GM19238 (cell line): ENCODE measurements at regions not wholly inside any gene's neighbourhood (a gene's known extent, or its start where the extent isn't known, plus 50 kb on each side); places are given as distances from the start of the nearest gene placed in this dataset.
"Not testable (repeated sequence)": the region's sequence is repeated elsewhere in the genome, so short reads cannot be mapped to it uniquely, and the experiment has no call there.

Experiments used
- DNase-seq: peaks from one replicate; pipeline ENCODE4 v3.0.0; 2011; ENCODE audit warnings: low spot score; ENCODE audit not compliant: insufficient read length

DNA sequence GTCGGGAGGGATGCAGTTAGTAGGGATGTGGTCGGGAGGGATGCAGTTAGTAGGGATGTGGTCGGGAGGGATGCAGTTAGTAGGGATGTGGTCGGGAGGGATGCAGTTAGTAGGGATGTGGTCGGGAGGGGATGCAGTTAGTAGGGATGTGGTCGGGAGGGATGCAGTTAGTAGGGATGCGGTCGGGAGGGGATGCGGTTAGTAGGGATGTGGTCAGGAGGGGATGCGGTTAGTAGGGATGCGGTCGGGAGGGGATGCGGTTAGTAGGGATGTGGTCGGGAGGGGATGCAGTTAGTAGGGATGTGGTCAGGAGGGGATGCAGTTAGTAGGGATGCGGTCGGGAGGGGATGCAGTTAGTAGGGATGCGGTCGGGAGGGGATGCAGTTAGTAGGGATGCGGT lies 96.2 kb downstream of the BDH1 start:
- not testable (repeated sequence) for DNase-seq

DNA sequence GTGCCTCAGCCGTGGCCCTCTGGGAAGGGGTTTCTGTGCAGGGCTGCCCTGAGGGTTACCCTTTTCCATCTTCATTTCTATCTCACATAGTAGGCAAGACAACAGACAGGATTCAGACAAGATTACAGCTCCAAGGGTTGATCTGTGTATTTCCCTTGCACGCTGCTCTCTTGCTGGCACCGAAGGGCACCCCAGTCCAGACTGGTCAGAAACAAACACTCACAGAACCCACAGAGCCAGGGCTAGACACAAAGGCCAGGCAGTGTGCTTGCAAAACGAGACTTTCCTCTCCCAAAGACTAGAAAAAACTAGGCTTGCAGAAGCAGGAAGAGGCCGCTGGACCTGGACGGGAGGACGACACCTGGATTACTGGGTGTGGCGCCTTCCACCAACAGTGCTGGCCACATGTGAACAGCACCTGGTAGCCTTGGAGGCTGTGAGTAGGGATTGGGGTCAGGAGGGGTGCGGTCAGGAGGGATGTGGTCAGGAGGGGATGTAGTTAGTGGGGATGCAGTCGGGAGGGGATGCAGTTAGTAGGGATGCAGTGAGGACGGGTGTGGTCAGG lies 96.8 kb downstream of the BDH1 start:
- no peak for DNase-seq

DNA sequence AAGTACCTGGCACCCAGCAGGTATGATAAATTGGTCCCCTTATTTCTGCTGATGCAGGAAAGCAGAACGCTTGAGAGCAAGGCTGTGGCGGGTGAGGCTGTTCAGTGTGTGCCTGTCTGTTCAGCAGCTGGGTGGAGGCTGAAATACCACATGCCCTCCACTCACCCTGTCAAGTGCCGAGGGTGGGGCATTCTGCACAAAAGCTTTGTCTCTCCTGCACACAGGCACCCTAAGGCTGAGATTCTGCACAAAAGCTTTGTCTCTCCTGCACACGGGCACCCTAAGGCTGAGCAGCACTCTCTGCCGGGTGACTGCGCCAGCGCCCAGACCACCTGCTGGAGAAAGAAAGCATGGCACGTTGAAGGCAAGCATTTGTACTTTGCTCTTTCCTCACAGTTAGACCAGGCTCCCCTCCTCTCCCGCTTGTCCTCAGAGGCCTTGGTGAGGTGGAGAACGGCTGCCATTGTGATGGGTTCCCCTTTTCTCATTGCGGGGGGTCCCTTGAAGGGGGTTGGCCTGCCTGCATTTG lies 97.5 kb downstream of the BDH1 start:
- no peak for DNase-seq

DNA sequence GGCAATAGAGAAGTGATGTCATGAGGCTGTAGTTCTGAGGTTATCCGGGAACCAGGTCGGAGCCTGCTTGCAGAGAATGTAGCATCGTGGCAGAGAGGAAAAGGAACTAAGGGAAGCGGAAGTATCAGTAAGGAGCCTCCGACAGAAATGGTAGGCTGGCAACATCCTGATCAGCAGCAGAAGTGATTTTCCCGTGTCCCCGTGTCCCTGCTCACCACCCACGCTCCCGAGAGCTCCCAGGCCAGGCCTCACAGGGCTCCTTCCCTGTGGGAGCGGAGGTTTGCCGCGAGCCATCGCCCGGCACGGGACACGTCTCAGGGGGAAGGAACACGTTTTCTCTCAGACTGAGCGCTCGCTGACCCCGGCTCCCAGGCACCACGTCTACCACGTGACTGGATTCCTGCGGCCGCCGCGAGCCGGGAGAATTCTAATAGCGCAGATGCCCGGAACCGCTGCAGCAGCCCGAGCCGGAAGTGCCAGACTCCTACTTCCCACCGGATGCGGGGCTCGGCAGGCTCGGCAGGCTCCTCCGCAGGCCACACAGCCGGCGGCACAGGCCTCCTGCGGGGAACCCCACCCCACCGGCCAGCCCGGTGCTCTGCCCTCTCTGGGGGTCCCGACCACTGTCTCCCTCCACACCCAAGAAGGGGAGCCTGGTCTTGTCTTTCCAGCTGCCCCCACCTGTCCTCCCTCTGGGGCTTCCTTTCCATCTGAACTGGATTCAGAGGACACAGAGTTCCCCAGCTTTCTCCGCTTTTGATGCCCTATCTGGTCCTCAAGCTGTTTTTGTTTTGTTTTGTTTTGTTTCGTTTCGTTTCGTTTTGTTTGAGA lies 99.3 kb downstream of the BDH1 start:
- peak; percentile 79 for DNase-seq

DNA sequence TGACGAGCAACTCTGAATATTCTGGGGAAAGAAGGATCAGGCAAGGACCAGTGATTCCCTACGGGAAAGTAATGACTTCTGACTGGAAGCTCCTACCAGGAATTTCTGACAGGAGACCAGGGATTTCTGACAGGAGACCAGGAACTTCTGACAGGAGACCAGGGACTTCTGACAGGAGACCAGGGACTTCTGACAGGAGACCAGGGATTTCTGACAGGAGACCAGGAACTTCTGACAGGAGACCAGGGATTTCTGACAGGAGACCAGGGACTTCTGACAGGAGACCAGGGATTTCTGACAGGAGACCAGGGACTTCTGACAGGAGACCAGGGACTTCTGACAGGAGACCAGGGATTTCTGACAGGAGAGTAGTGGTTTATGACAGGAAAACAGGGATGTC lies 100.9 kb downstream of the BDH1 start:
- DNase-seq = not testable (repeated sequence)

DNA sequence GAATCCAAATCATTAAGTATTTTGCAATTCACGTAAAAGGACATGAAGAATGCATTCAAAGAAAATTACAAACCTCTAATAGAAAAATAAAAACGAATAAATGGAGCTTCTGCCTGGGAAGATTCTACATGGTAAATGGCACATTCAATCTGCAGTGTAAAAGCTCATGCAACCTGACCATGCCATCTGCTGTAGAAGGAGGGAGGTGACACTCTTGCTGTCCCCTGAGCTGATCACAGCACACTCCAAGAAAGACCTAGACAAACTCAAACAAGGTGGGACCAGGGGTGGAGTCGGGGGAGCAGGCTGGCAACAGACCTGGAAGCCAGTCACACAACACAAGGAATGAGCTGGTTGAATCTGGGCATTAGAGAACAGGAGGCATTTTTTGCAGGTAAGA lies 101.8 kb downstream of the BDH1 start:
- DNase-seq = no peak

DNA sequence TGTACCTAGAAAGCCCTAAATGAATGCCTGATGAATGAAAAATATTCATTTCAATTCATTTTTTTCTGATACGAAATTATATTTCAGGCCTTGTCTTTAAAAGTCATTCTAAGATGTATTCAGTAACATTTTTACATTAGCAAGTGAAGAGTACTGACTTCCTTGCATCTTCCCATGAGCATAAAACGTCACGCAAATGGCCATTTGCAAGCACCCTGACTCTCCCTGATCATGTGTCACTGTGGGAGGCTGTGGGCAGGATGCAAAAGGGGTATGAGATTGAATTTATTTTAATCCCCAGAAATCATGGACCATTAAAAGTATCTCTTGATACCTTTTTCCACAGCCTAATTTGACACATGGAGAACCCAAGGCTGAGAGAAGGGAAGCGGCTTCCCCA lies 105.0 kb downstream of the BDH1 start:
- DNase-seq = no peak

DNA sequence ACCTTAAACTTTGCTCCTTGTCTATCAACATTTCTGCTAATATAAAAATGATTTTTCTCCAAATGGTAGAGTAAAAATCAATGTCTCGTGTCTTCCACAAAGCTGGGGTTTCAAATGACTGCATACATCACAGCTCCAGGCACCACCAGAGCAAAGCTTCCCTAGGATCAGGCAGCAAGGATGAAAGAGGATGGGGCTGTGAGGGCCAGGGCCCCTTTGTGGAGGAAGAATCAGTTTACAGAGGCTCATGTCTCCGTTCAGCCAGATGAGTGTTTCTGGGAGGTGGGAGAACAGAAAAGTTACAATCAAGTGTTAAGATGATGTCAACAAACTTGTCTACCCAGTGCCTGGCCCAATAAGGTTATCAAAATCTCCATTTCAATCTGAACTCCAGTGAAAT lies 105.5 kb downstream of the BDH1 start:
- DNase-seq = no peak

DNA sequence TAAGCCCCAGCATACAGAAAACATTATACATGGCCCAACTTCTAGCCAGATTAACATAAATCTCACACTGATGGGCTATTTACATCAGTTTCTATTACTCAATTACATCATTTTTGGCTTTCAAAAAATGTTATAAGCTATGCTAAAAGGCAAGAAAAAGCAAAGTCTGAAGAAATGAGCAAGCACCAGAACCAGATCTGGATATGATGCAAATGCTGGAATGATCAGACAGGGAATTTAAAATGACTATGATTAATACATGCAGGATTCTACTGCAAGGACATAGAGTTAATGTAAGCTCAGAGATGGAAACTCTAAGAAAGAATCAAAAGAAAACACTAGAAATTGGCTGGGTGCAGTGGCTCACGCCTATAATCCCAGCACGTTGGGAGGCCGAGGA lies 106.6 kb downstream of the BDH1 start:
- not testable (repeated sequence) for DNase-seq

DNA sequence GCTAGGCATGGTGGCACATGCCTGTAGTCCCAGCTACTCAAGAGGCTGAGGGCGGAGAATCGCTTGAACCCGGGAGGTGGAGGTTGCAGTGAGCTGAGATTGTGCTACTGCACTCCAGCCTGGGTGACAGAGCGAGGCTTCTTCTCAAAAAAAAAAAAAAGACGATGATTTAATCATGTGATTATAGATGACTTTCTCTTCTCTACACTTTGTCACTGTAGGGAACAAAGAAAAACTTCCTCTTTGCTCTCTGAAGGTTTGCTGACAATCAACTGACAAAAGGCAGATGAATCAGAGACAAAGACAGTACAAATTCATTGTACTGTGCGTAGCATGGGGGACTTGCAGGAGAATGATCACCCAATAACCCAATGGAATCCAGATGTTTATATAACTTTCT lies 108.0 kb downstream of the BDH1 start:
- DNase-seq = not testable (repeated sequence)

DNA sequence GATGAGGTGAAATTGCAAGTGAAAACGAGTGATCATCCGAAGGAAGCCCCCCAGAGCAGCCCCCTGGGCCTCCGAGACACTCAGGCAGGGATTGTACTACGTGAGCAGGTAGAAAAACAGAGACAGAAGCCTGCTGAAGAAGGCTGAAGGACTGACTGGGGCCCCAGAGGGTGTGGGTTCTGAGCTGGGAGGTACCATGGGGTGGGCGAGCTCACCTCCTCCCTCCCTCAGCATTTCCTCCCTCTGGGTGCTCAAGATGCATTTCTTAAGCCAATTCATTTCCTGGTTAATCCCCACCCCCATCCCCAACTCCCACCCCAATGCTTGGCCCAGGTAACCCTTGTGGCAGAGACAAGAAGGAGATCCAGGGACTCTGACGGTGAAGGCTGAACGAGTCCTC lies 108.7 kb downstream of the BDH1 start:
- no peak for DNase-seq

DNA sequence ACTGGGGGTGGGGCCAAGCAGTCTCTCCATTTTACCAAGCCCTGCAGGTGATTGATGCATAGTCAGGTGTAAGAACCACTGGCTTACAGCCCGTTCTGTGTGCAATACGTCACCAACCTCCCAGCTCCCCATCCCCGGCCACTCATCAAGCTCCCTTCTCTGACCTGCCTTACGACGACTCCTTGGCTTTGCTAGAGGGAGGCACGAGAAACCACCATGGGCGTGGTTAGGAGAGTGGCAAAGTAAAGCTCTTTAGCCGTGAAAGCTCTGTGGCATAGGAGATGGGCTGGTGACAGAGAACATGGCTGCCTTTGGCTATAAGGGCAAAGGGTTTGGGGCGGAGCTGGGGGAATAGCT lies 109.1 kb downstream of the BDH1 start:
- no peak for DNase-seq

DNA sequence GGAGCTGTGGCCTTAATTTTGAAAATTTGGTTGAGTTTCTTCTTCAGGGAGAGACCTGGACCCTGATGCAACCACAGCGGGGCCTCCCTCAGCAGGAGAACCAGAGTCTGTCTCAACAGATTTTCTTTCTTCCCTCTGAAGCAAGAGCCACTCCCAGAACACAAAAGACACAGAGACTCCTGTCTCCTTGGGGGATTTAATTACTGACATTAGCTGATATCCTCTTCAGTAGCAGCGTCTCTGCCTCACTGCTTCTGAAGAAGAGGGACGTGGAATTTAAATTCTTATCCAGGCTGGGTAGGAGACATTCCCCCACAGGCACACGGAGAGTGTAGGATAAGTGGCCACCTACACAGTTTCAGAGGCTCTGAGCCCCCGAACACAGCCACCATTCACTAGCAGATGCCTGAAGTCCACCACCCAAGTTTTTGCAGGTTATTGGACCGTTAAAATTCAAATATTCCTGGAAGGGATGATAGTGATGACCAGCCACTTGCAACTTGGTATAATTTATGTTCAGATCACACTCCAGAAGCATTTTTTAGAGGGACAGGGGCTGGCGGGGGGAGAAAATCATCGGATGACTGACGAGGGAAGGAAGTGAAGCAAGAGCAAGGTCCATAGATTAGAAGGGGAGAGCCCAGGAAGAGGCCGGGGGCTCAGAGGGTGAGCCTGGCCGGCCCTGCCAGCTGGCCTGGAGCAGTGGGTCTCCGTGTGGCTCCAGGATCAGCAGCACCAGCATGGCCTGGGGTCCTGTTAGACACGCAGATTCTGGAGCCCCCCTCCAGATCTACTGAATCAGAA lies 109.7 kb downstream of the BDH1 start:
- no peak for DNase-seq

DNA sequence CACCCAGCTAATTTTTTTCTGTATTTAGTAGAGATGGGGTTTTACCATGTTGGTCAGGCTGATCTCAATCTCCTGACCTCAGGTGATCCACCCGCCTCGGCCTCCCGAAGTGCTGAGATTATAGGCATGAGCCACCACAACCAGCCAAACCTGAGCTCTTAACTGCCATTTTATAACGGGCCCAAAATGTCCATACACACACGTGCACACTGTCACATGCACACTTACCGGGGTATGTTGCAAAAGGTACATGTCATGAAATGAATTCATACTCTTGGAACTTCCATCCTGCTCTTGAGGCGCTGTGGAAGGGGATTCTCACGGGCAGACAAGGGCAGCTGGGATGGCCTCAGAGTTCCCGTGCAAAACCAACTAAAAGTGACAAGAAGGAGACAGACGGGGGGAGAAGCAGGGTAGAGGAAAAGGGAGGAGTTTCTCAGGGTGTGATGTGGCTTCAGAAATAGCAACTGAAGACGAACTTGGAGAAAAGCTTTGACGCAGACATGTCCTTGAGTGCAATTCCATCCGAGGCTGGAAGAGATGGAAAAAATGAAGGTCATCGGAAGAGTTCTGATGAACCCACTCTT lies 110.9 kb downstream of the BDH1 start:
- DNase-seq = no peak

DNA sequence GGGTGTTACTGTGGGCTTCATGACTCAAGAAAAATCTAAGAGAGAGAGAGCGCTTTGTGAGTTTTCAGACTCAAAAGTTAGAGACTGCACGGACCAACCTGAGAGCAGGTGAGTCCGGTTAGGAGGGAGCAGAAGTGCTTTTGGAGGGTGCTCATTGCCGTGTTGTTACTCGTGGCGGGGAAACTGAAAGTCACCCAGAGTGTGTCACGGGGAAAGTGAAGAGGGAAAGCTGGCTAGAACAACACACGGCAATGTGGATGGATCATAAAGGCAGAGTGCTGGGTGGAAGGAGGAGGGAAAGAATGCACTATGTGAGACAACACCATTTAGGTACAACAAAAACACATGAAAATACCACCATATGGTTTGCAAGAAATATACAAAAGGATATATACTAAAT lies 112.3 kb downstream of the BDH1 start:
- no peak for DNase-seq

DNA sequence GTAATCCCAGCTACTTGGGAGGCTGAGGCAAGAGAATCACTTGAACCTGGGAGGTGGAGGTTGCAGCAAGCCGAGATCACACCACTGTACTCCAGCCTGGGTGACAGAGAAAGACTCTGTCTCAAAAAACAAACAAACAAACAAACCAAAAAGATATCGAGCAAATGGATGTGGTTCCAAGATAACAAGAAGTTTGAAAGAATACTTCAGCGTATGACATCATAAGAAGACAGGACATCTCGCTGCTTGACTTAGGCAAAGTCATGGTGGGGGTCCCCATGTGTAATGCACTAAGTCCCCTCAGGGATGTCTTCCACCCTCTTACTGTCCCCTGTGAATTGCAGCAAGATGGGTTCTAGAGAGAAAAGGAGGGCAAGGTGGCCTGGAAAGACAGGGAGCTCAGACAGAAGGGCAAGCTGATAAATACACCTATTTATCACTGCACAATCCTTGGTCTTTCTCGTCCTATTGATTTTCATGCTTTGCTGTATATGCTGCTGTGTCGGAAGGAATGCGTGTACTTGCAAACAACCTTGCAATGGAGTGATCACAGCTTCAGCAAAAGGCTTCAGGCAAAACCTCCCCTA lies 115.0 kb downstream of the BDH1 start:
- DNase-seq = no peak

DNA sequence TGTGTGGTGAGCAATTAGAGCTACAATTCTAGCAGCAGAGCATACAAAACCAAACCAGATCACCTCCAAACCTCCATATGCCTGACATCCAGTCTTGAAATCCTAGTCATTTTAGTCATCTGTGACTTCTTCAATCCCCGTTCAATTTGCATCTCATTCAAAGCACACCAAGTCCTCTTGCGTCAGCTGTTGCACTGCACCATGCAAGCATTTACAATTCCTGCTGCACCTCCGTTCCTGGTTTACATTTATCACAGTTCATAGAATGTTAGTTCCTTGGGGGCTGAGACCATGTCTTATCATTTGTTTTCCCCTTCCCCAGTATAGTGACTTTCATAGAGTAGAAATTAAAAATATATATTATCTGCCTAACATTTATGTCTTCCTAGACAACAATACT lies 116.9 kb downstream of the BDH1 start:
- DNase-seq = no peak

DNA sequence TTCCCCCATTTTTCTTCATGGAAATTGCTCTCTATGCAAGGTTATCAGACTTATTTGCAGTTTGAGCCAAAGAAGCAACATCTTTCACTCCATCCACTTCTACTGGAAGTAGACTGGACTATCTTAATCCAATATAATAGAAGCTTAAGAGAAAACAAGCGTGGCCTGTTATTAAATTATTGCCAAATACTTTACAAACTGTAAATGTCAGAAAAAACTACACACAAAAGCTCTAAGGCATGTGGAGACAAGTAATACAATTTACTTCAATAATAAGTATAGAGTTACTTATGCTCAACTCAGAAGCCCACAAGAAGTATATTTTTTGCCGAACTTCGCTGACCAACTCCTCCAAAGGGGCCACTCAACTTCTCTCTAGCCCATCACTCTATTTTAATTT lies 120.3 kb downstream of the BDH1 start:
- DNase-seq = no peak

DNA sequence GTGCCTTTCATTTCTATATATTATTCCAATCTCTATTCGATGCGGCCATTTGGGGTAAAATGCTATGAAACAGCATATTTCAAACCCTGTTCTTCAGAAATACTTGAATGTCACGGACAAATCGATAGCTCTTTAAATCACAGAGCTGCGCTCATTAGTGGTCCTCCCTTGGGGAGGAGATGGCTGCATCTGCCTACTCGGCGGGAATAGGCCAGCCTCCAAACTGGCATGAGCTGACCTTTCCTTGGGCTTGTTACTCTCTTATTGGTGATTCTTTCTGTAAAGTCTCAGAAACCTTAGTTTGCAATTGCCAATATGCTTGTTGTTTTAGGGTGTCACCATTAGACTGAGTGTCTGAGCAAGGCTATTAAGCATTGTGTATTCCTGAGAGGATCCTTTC lies 120.9 kb downstream of the BDH1 start:
- no peak for DNase-seq

DNA sequence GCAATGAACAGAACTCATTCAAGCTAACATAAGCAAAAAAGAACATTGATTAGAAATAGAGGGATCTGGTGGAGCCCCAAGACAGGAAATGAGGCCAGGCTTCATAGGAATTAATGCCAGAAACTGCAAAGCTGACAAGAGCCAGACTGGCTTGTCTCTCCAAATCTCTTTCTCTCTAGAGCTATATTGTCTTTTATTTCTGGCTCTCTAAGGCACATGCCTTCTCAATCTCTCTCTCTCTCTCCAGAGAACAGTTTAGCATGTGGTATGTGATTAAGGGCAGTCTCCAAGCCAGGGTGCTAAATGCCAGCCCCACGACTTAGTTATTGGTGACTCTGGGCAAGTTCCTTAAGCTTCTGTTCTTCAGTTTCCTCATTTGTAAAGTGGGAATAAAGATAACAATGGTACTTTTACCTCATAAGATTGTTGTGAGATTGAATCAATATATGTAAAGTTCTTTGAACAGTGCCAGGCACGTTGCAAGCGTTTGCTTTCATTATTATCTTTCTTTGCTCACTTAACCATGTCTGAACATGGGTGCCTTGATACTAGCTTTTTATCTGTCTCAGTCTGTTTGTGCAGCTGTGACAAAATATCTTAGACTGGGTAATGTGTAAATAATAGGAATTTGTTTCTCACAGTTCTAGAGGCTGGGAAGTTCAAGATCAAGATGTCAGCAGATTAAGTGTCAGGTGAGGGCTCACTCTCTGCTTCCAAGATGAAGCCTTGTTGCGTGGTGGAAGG lies 123.2 kb downstream of the BDH1 start:
- DNase-seq = no peak
